ENCODE measurements at regions not wholly inside any gene's neighbourhood (a gene's known extent, or its start where the extent isn't known, plus 50 kb on each side); places are given as distances from the start of the nearest gene placed in this dataset.

DNA sequence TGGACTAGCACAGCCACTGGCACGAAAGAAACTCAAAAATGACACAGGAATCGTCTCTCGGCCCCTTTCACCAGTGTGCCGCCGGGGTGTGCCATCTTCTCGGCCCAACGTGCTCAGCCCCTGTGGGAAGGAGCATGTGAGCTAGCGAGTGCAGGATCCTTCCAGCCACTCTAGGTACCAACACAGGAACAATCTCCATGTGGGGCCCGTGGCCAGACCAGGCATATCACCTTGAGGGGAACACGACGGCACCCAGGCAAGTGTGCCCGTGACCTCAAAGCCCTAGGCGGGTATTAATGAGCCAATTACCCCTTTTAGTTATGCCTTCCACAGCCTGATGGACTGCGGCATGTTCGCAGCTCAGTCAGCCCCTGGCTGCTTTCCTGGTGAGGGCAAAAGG, 231.5 kb downstream of the FAT4 start:
- TF ChIP-seq, protein P1, sequence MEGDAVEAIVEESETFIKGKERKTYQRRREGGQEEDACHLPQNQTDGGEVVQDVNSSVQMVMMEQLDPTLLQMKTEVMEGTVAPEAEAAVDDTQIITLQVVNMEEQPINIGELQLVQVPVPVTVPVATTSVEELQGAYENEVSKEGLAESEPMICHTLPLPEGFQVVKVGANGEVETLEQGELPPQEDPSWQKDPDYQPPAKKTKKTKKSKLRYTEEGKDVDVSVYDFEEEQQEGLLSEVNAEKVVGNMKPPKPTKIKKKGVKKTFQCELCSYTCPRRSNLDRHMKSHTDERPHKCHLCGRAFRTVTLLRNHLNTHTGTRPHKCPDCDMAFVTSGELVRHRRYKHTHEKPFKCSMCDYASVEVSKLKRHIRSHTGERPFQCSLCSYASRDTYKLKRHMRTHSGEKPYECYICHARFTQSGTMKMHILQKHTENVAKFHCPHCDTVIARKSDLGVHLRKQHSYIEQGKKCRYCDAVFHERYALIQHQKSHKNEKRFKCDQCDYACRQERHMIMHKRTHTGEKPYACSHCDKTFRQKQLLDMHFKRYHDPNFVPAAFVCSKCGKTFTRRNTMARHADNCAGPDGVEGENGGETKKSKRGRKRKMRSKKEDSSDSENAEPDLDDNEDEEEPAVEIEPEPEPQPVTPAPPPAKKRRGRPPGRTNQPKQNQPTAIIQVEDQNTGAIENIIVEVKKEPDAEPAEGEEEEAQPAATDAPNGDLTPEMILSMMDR (IDR thresholded peaks at IDR 0.05; ENCODE audit: unreplicated experiment) = no peak
- Mint-ChIP-seq H3K9me3 (no peaks in the 10 kb centered on the region), H3K4me1 (no peaks in the 10 kb centered on the region), H3K27me3 (ENCODE audit: low read depth) (no peaks in the 10 kb centered on the region), H3K4me3 (no peak overlapping the region), H3K27ac (no peak overlapping the region), H3K36me3 (no peaks in the 10 kb centered on the region)
- no peak for DNase-seq (ENCODE audit: low spot score in 2 of 2, unreplicated experiment in 2 of 2)

DNA sequence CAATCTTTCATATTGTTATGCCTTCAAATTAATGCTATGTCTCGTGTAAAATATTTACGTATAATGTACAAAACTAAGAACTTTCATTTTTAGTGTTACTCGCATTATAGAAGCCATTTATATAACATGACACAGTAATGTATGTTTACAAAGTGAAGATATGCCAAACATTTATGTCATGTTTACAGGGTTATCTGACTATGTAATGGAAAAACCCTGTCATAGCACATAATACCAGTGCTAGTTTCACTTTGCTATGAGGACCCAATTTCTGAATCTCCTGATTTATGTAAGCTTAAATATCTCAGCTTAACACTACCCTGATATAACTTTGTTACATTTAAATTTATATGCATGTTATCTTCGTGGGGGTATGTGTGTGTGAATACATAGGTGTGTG, 233.1 kb downstream of the FAT4 start:
- Mint-ChIP-seq H3K9me3 (no peaks in the 10 kb centered on the region), H3K27me3 (ENCODE audit: low read depth) (no peaks in the 10 kb centered on the region), H3K4me1 (no peaks in the 10 kb centered on the region), H3K36me3 (no peaks in the 10 kb centered on the region), H3K4me3 (no peak overlapping the region), H3K27ac (no peak overlapping the region)
- DNase-seq (ENCODE audit: low spot score in 2 of 2, unreplicated experiment in 2 of 2) = no peak
- TF ChIP-seq, protein P1 (IDR thresholded peaks at IDR 0.05; ENCODE audit: unreplicated experiment) = no peak

DNA sequence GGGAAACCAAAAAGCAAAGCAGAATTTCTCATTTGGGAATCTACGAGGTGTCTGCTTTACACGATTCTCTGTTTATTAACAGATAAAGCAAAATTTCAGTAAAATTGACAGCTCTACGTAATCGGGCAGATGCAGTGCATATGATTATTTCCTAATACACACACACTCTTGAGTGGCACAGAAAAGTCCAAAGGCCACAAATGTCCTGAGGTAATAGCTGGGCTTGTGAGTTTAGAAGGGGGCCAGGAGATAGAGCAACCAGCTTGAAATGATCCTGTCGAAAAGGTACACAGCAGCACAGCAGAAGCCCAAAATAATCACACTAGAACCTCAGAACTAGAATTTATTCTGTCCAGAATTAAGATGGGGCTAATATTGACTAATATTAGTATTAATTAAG, 236.0 kb downstream of the FAT4 start:
- no peak for DNase-seq (ENCODE audit: low spot score in 2 of 2, unreplicated experiment in 2 of 2)
- H3K36me3 Mint-ChIP-seq = no peaks in the 10 kb centered on the region
- peaks cover 5% of the 10 kb centered on the region for H3K9me3 Mint-ChIP-seq
- no peaks in the 10 kb centered on the region for H3K4me1 Mint-ChIP-seq
- H3K27ac Mint-ChIP-seq = no peak overlapping the region
- no peaks in the 10 kb centered on the region for H3K27me3 Mint-ChIP-seq (ENCODE audit: low read depth)
- TF ChIP-seq, protein P1 (IDR thresholded peaks at IDR 0.05; ENCODE audit: unreplicated experiment) = no peak
- H3K4me3 Mint-ChIP-seq = no peak overlapping the region

DNA sequence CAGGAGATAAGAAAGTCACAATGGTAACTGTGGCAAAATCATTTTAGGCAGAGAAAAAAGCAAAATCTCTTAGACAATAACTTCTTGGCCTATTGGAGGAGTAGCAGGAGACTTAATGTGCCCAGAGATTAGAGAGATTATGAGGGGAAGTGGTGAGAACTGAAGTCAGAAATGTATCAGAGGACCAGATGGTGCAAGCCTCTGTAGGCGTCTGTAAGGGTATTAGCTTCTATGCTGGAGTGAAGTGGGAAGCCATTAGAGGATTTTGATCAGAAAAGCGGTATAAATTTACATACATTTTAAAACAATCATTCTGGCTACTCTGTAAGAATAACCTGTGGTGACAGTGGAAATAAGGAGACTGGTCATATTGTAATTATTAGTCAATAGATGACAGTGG, 236.7 kb downstream of the FAT4 start:
- H3K4me1 Mint-ChIP-seq = no peaks in the 10 kb centered on the region
- H3K9me3 Mint-ChIP-seq = peaks cover 8% of the 10 kb centered on the region
- no peak overlapping the region for H3K27ac Mint-ChIP-seq
- no peaks in the 10 kb centered on the region for H3K27me3 Mint-ChIP-seq (ENCODE audit: low read depth)
- TF ChIP-seq, protein P1 (IDR thresholded peaks at IDR 0.05; ENCODE audit: unreplicated experiment) = no peak
- H3K36me3 Mint-ChIP-seq = no peaks in the 10 kb centered on the region
- no peak for DNase-seq (ENCODE audit: low spot score in 2 of 2, unreplicated experiment in 2 of 2)
- H3K4me3 Mint-ChIP-seq = no peak overlapping the region

DNA sequence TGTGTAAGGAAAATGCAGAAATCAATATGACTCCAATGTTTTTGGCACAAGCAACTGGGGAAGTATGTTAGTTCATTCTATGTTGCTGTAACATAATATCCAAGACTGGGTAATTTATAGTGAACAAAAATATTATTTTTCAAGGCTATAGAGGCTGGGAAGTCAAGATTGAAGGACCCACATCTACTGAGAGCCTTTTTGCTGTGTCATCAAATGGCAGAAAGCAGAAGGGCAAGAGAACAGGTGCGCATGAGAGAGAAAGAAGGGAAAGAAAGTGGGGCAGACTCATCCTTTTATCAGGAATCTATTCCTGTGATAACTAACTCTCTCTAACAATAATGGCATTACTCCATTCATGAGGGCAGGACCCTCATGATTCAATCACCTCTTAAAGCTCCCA, 237.2 kb downstream of the FAT4 start:
- no peak for DNase-seq (ENCODE audit: low spot score in 2 of 2, unreplicated experiment in 2 of 2)
- Mint-ChIP-seq H3K9me3 (peaks cover 12% of the 10 kb centered on the region), H3K4me1 (no peaks in the 10 kb centered on the region), H3K36me3 (no peaks in the 10 kb centered on the region), H3K27ac (no peak overlapping the region), H3K4me3 (no peak overlapping the region), H3K27me3 (ENCODE audit: low read depth) (no peaks in the 10 kb centered on the region)
- TF ChIP-seq, protein P1 (IDR thresholded peaks at IDR 0.05; ENCODE audit: unreplicated experiment) = no peak

DNA sequence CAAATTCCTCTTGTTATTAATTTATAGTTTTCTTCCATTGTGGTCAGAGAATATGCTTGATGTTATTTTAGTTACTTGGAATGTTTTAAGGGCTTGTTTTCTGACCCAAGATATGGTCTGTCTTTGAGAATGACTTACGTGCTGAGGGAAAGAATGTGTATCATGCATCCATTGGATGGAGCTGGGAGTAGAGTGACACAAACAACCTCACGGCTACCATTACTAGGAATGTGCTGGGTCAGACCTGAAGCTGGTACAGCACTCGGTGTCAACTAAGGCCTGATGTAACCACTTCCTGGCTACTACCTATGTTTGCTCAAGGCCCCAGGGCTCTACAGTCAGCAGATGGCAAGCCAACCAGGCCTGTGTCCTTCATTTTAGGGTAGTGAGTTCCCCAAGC, 257.8 kb downstream of the FAT4 start:
- no peaks in the 10 kb centered on the region for H3K27me3 Mint-ChIP-seq (ENCODE audit: low read depth)
- no peak for DNase-seq (ENCODE audit: low spot score in 2 of 2, unreplicated experiment in 2 of 2)
- no peak overlapping the region for H3K27ac Mint-ChIP-seq
- TF ChIP-seq, protein P1 (IDR thresholded peaks at IDR 0.05; ENCODE audit: unreplicated experiment) = no peak
- no peaks in the 10 kb centered on the region for H3K4me1 Mint-ChIP-seq
- H3K36me3 Mint-ChIP-seq = no peaks in the 10 kb centered on the region
- H3K9me3 Mint-ChIP-seq = peaks cover 23% of the 10 kb centered on the region
- H3K4me3 Mint-ChIP-seq = no peak overlapping the region
